ENCODE measurements at regions not wholly inside any gene's neighbourhood (a gene's known extent, or its start where the extent isn't known, plus 50 kb on each side); places are given as distances from the start of the nearest gene placed in this dataset.

DNA sequence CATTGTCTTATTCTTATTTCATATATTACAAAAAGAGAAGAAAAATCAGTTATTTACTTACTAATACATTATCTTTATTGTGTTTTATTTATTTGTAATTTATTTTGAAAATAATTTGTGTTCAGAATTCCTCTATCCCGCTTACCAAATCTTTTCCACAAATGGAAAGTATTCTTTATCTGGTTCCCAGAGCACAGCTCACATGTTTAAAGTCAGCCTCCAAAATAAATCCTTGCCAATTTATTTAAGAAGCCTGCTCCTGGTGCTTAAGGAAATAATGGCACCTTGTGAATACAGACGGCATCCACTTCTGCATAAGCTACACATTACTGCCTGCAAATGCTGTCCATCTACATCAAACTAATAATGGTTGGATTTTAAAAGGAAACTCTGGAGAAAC lies 435.4 kb downstream of the MTRR start:
- no peak for DNase-seq (ENCODE audit: low read depth in 1 of 2, low spot score in 2 of 2)
- no peak overlapping the region for H3K4me3 ChIP-seq
- H3K27me3 ChIP-seq (replicated peaks), result no peaks in the 10 kb centered on the region
- H3K36me3 ChIP-seq, result no peaks in the 10 kb centered on the region
- no peaks in the 10 kb centered on the region for H3K4me1 ChIP-seq (replicated peaks)
- H3K9me3 ChIP-seq (replicated peaks), result 0 out of 2 replicates have a peak, but pooled peaks cover under 1% of the 10 kb centered on the region
- no peak overlapping the region for H3K27ac ChIP-seq

DNA sequence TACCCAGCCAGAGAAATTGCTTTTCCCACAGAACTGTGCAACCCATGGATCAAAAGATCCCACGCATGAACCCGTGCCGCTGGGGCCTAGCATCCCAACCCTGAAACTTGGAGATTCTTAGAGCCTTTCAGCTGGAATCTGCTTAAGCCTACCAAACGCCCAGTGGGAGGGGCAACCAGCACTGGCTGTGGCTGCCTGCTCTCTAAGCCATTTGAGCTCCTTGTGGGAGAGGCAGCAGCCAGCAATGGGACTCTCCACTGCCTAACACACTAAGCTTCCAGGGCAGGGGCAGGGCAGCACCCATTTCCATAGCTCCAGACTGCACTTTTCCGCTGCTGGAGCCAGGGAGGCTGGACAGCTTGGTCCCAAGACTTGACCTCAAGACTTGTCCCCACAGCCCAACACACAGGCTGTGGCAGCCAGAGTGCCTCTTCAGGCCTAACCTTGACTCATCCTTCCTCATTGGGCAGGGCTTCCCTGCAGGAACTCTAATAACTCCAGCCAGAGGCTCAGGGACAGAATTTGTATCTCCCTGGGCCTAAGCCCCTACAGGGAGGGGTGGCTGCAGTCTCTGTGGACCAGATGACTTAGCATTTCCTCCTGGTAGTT lies 437.4 kb downstream of the MTRR start:
- Histone ChIP-seq H3K27ac (no peak overlapping the region), H3K4me3 (no peak overlapping the region), H3K9me3 (replicated peaks) (0 out of 2 replicates have a peak, but pooled peaks cover 3% of the 10 kb centered on the region), H3K4me1 (replicated peaks) (no peaks in the 10 kb centered on the region), H3K27me3 (replicated peaks) (no peaks in the 10 kb centered on the region), H3K36me3 (no peaks in the 10 kb centered on the region)
- no peak for DNase-seq (ENCODE audit: low read depth in 1 of 2, low spot score in 2 of 2)

DNA sequence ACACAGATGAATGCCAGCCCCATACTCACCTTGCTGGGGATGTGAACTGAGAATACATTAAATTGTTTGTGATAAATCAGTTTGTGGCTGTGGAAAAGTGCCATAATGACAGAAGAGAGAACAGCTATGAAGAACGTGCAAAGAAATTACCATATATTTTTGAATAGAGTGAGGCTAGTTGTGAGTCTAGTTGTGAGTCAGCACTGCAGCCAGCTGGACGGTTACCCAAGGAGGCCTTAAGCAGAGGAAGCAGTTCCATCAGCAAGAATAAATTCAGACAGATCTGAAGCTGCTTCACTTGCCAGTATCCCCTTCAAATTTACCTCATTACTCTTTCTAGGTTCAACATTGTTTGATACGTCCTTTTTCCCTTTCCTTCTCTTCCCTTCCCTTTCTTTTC lies 446.0 kb downstream of the MTRR start:
- H3K27me3 ChIP-seq (replicated peaks), result no peaks in the 10 kb centered on the region
- H3K4me3 ChIP-seq, result no peak overlapping the region
- no peaks in the 10 kb centered on the region for H3K36me3 ChIP-seq
- DNase-seq (ENCODE audit: low read depth in 1 of 2, low spot score in 2 of 2), result no peak
- H3K4me1 ChIP-seq (replicated peaks), result no peaks in the 10 kb centered on the region
- H3K9me3 ChIP-seq (replicated peaks), result no peaks in the 10 kb centered on the region
- H3K27ac ChIP-seq, result no peak overlapping the region

DNA sequence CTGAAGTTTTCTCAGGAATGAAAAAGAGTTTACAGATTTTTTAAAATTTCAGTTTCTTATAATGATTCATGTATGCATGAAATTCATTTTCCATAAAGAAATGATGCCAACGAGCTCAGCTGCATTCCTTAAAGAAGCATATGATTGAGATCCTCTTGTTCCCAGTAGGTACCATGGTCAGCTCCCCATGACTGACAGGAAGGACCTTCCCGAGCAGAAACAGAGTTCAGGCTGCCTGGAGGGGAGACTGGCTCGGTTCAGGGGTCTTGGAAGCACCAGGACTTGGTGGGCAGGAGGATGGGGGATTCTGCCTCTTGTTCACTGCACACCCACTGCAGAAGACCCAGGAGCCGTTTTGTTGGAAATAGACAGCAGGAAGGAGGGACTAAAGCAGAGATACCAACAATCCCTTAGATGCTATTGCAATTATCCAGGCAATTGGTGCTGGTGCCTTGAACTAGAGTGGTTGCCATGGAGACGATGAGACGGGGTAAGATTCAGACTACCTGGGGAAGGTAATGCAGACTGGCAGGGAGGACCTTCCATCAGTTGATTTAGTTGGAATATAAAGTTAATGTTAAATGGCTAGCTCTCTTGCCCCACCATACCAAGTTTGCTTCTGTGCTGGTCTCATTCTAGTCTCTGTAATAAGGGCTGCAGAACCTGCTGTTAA lies 447.8 kb downstream of the MTRR start:
- DNase-seq (ENCODE audit: low read depth in 1 of 2, low spot score in 2 of 2), result no peak
- Histone ChIP-seq H3K27me3 (replicated peaks) (no peaks in the 10 kb centered on the region), H3K27ac (no peak overlapping the region)

DNA sequence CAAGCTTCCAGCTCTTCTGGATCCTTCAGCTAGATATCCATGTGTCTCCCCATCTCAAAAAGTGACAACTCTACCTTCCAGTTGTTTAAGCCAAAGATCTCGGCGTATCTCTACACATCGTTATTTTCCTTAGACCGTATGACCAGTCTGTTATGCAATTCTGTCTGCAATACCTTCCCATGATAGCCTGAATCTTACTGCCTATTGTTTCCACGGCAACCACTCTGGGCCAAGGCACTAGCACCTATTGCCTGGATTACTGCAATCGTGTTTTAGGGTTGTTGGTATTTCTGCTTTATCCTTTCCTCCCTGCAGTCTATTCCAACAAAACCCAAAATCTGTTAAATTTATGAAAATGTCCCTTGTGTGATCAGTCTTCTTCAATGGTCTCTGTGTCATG lies 448.4 kb downstream of the MTRR start:
- Histone ChIP-seq H3K9me3 (replicated peaks) (no peaks in the 10 kb centered on the region), H3K36me3 (no peaks in the 10 kb centered on the region), H3K4me3 (no peak overlapping the region), H3K4me1 (replicated peaks) (no peaks in the 10 kb centered on the region), H3K27me3 (replicated peaks) (no peaks in the 10 kb centered on the region), H3K27ac (no peak overlapping the region)
- DNase-seq (ENCODE audit: low read depth in 1 of 2, low spot score in 2 of 2), result no peak

More for the DNA sequence above, 447.8 kb downstream of the MTRR start:
- no peaks in the 10 kb centered on the region for H3K36me3 ChIP-seq
- H3K4me1 ChIP-seq (replicated peaks), result no peaks in the 10 kb centered on the region
- no peaks in the 10 kb centered on the region for H3K9me3 ChIP-seq (replicated peaks)
- no peak overlapping the region for H3K4me3 ChIP-seq

DNA sequence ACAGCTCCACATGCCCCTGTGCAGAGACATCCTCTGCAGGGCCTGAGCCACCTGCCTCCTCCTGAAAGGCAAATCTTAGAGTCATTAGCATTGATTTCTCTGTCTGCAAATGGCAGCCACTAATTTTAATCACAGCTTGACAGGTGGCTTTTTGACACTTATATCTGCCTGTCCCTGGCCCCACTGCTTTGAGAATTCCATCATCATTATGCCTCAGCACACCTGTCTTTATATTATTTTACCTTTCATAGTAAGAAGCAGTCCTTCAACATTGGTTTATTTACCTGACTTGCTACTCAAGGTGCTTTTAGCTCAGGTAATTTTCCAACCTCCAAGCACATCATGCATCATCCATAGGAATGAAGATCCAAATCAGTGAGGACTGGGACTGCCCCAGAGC lies 451.3 kb downstream of the MTRR start:
- Histone ChIP-seq H3K4me1 (replicated peaks) (no peaks in the 10 kb centered on the region), H3K9me3 (replicated peaks) (no peaks in the 10 kb centered on the region), H3K36me3 (no peaks in the 10 kb centered on the region), H3K27ac (no peak overlapping the region), H3K4me3 (no peak overlapping the region), H3K27me3 (replicated peaks) (no peaks in the 10 kb centered on the region; the same call in 1 of the 2 replicates)
- DNase-seq (ENCODE audit: low read depth in 1 of 2, low spot score in 2 of 2), result no peak

DNA sequence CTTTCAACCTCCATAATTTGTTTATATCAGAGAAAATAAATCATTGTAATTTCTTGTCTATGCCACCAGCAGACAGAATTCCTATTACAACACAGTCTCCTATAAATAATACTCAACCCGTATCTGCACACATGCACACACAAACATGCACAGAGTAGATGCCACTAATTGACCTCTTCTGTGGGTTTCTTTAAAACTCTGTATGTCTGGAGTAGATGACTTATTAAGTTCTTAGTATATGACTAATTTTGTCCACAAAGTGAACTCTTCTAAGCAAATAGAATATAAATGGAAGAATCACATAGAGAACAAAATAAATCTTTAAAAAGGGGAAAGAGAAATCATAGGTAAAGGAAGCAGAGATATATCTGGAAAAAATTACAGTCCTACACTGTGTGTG lies 452.3 kb downstream of the MTRR start:
- H3K27me3 ChIP-seq (replicated peaks), result no peaks in the 10 kb centered on the region; the same call in 1 of the 2 replicates
- no peak overlapping the region for H3K4me3 ChIP-seq
- no peaks in the 10 kb centered on the region for H3K4me1 ChIP-seq (replicated peaks)
- H3K9me3 ChIP-seq (replicated peaks), result no peaks in the 10 kb centered on the region
- no peaks in the 10 kb centered on the region for H3K36me3 ChIP-seq
- no peak overlapping the region for H3K27ac ChIP-seq
- DNase-seq (ENCODE audit: low read depth in 1 of 2, low spot score in 2 of 2), result no peak

DNA sequence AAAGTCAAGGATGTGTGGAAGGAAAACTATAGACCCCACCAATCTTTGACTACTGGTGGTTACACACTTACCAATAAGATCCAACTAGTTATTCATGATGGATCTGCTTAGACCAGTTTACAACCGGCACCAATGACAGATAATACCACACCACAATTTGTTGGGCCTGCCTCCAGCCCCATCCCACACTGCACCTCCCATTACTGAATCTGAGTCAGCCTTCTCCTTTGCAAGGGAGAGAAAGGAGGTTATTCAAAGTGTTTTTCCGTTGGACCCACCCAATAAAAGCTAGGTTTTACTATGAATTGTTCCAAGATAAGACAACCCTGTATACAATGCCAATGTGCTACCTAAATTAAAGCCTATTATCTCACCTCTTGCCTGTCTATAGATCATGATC lies 453.5 kb downstream of the MTRR start:
- no peaks in the 10 kb centered on the region for H3K36me3 ChIP-seq
- DNase-seq (ENCODE audit: low read depth in 1 of 2, low spot score in 2 of 2), result no peak
- H3K4me3 ChIP-seq, result no peak overlapping the region
- no peaks in the 10 kb centered on the region; the same call in 1 of the 2 replicates for H3K27me3 ChIP-seq (replicated peaks)
- H3K4me1 ChIP-seq (replicated peaks), result no peaks in the 10 kb centered on the region
- no peak overlapping the region for H3K27ac ChIP-seq
- H3K9me3 ChIP-seq (replicated peaks), result no peaks in the 10 kb centered on the region

DNA sequence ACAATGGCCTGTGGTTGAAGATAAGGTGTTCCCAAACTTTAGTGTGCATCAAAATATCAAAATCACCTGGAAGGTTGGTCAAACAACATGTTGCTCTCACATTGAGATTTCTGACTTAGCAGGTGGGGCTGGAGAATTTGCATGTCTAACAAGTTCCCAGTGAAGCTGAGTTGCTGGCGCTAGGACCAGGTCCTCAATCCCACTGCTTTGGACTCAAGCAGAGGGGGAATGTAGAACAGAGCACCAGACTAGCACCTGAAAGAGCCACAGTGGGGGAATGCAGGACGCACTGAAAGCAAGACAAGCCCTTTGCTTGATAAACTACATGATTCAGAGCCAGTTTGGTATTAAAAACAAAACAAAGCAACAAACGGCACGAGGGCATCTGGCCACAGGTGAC lies 458.1 kb downstream of the MTRR start:
- H3K36me3 ChIP-seq, result no peaks in the 10 kb centered on the region
- no peaks in the 10 kb centered on the region for H3K9me3 ChIP-seq (replicated peaks)
- no peak for DNase-seq (ENCODE audit: low read depth in 1 of 2, low spot score in 2 of 2)
- no peak overlapping the region for H3K4me3 ChIP-seq
- H3K27me3 ChIP-seq (replicated peaks), result no peaks in the 10 kb centered on the region; the same call in 1 of the 2 replicates
- no peaks in the 10 kb centered on the region for H3K4me1 ChIP-seq (replicated peaks)
- no peak overlapping the region for H3K27ac ChIP-seq

DNA sequence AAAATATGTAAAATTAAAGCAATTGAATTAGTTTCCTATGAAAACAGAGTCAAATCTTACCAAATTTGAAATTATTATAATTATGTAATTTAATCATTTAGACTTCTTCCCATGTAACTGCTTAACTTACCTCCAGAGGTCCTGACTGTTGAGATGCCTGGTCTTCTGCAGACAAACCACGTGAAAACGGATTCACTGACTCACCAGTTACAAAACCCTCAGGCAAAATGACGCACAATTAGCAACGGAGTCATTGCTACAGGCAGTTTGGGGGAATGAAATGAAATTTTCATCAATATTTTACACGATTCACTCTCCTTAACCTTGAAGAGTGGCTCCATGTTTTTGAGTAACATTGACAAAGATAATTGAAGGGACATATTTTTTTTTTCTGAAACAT lies 460.8 kb downstream of the MTRR start:
- Histone ChIP-seq H3K27me3 (replicated peaks) (no peaks in the 10 kb centered on the region), H3K9me3 (replicated peaks) (no peaks in the 10 kb centered on the region), H3K4me3 (no peak overlapping the region), H3K4me1 (replicated peaks) (no peaks in the 10 kb centered on the region), H3K36me3 (no peaks in the 10 kb centered on the region), H3K27ac (no peak overlapping the region)
- DNase-seq (ENCODE audit: low read depth in 1 of 2, low spot score in 2 of 2), result no peak

DNA sequence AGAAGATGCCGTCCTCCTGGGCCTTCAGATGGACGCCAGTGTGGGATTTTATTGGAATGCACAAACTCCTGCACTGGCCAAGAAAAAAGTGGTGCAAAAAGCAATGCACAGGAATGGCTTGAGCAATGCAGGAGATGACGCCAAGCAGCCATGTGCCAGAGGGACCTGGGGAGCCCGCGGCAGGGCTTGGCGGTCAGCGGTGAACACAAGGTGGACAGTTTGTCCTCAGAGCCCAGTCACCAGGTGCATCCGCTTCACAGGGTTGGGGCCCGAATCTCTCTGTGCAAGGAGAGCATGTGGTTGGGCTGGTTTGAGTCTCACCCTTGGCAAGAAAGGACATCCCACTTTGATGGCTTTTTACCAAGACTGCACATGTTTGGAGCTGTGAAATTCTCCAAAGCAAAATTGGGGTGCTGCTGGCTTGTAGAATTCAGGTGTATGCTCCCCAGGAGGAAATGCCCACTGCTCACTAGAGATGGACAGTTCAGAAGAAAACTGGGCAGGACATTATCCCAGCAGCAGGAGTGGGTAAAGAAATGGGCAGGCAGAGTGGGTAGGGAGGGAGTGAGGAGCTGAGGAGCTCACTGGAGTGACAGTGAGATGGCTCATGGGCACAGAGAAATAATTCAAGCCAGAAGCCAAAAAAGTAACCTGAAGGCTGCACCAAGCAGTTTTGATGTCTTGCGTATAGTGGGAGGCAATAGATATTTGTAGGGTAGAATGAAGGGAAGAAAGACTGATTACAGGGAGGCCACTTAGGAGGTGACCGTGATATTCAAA lies 463.9 kb downstream of the MTRR start:
- H3K4me1 ChIP-seq (replicated peaks), result no peaks in the 10 kb centered on the region
- H3K9me3 ChIP-seq (replicated peaks), result no peaks in the 10 kb centered on the region
- no peak for DNase-seq (ENCODE audit: low read depth in 1 of 2, low spot score in 2 of 2)
- H3K27ac ChIP-seq, result no peak overlapping the region
- H3K36me3 ChIP-seq, result no peaks in the 10 kb centered on the region
- H3K27me3 ChIP-seq (replicated peaks), result no peaks in the 10 kb centered on the region
- no peak overlapping the region for H3K4me3 ChIP-seq

DNA sequence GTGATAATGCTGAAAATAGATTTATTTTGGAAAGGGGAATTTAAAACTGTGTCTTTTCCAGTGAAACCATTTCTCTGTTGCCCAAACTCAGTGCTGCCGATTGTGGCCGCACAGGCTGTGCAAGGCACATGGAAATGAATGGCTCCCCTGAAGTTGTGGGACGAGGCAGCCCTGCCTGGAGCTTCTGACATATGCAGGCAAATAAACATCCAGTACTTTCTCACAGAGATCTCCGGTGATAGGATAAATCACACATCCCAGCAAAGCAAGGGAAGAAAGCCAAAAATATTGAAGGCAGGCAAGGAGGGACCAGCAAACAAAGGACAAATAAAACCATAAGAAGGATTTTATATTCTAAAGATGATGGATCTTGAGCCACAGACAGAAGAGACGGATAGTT lies 464.5 kb downstream of the MTRR start:
- H3K9me3 ChIP-seq (replicated peaks), result no peaks in the 10 kb centered on the region
- H3K4me1 ChIP-seq (replicated peaks), result no peaks in the 10 kb centered on the region
- no peak for DNase-seq (ENCODE audit: low read depth in 1 of 2, low spot score in 2 of 2)
- no peaks in the 10 kb centered on the region for H3K36me3 ChIP-seq
- no peak overlapping the region for H3K27ac ChIP-seq
- H3K4me3 ChIP-seq, result no peak overlapping the region
- H3K27me3 ChIP-seq (replicated peaks), result no peaks in the 10 kb centered on the region

DNA sequence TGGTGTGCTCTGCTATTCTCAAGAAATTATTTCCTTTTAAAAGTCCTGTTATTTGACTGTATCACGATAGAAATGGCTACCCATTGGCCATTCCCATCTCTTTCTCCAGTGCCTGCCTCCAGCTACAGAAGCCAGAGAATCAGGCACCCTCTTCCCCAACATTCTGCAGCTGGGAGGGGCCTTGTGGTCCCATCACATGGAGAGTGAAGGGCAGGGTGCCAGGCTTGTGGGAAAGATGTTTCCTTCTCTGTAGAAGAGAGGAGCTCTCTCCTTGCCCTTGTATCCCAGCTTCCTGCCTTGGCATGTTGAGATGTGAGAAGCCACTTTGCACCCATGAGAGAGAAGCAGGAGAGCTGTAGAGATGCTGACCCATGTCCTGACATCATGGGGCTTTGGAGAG lies 465.0 kb downstream of the MTRR start:
- no peaks in the 10 kb centered on the region for H3K36me3 ChIP-seq
- no peaks in the 10 kb centered on the region for H3K4me1 ChIP-seq (replicated peaks)
- no peak overlapping the region for H3K27ac ChIP-seq
- H3K4me3 ChIP-seq, result no peak overlapping the region
- H3K9me3 ChIP-seq (replicated peaks), result no peaks in the 10 kb centered on the region
- no peak for DNase-seq (ENCODE audit: low read depth in 1 of 2, low spot score in 2 of 2)
- no peaks in the 10 kb centered on the region for H3K27me3 ChIP-seq (replicated peaks)

DNA sequence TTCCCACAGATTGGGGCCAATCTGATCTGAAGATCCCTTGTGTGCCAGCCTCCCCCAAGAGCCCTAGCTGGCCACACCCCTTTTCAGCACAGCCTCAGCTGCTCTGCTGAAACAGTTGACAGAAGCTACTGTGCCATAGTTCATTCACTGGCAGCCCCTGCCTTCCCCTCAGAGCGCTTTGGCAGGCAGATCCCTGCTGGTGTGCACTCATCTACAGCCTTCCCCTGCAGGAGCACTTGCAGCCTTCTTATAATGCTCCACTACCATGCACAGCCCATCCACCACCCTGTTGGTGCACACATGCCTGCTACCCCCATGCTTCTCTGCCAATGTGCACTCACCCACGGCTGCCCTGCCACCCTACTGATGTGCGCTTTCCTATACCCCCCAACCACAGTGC lies 471.3 kb downstream of the MTRR start:
- no peak overlapping the region for H3K27ac ChIP-seq
- H3K4me3 ChIP-seq, result no peak overlapping the region
- H3K4me1 ChIP-seq (replicated peaks), result no peaks in the 10 kb centered on the region
- H3K9me3 ChIP-seq (replicated peaks), result no peaks in the 10 kb centered on the region
- H3K36me3 ChIP-seq, result no peaks in the 10 kb centered on the region
- no peak for DNase-seq (ENCODE audit: low read depth in 1 of 2, low spot score in 2 of 2)
- no peaks in the 10 kb centered on the region for H3K27me3 ChIP-seq (replicated peaks)
